Testis (tissue), 2 donors: ENCODE measurements at regions not wholly inside any gene's neighbourhood (a gene's known extent, or its start where the extent isn't known, plus 50 kb on each side); places are given as distances from the start of the nearest gene placed in this dataset.

ENCODE experiments used
- CTCF ChIP-seq, 3 experiments: fragments of 450-650 bp in 2 of 3; fragments of 200-600 bp in 1 of 3; sonication (generic) in 1 of 3; IDR thresholded peaks; one replicate each; pipeline ENCODE4 v1.5.1; 2016 to 2019; ENCODE audit warnings: antibody characterized with exemption in 3 of 3, mild to moderate bottlenecking in 2 of 3, moderate library complexity in 1 of 3
- POLR2A ChIP-seq: fragments of 450-650 bp; IDR thresholded peaks from one replicate; pipeline ENCODE4 v1.6.1; 2017; ENCODE audit warnings: antibody characterized with exemption, mild to moderate bottlenecking, moderate library complexity

DNA sequence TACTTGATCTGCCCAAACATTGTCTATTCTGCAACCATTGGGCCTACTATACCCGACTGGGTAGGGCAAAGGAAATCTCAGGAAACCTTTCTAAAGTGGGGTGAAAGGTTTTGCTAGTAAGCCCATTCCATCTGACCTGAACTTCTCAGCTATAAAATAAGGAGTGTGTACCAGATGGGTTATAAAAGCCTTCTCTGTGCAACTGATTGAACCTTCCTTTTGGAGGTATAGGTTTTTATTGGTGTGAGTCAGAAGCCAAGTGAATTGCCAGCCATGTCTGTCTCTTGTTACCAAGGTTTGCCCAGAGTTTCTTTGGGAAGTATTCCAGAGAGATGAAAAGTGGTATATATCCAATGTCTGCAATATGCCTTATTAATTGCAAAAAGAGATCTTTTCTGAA lies 1271.0 kb upstream of the WWC1 start:
- no peak for TF ChIP-seq CTCF (IDR thresholded peaks at IDR 0.05)
- no peak for TF ChIP-seq POLR2A
